Activated CD8-positive, alpha-beta memory T cell treated with anti-CD3 and anti-CD28 coated beads for 4 hours (primary cell): ENCODE measurements at regions not wholly inside any gene's neighbourhood (a gene's known extent, or its start where the extent isn't known, plus 50 kb on each side); places are given as distances from the start of the nearest gene placed in this dataset.

Experiments used
- DNase-seq, 2 donors: peaks; one replicate each; pipeline ENCODE4 v3.0.0-alpha.2; 2020; ENCODE audit warnings: low read depth in 2 of 2

- DNase-seq = no peak
Measured at GRCh38 chr14:50038398-50039119, 77.8 kb downstream of the VCPKMT start.

GRCh38 chr14:50039120-50039517 is 77.3 kb downstream of the VCPKMT start:
- no peak for DNase-seq

- no peak for DNase-seq
Measured at GRCh38 chr14:50039734-50040400, 76.5 kb downstream of the VCPKMT start.

- no peak for DNase-seq
Measured at GRCh38 chr14:50040401-50040775, 76.0 kb downstream of the VCPKMT start.

GRCh38 chr14:50040895-50041465 is 75.4 kb downstream of the VCPKMT start:
- DNase-seq = no peak

- no peak for DNase-seq
Measured at GRCh38 chr14:50041980-50042379, 74.4 kb downstream of the VCPKMT start.

- DNase-seq = no peak
Measured at GRCh38 chr14:50044042-50044651, 72.2 kb downstream of the VCPKMT start.

- peak; percentile 48 to 50 for DNase-seq
Measured at GRCh38 chr14:50045039-50045711, 71.2 kb downstream of the VCPKMT start.

- DNase-seq = no peak
Measured at GRCh38 chr14:50045837-50046236, 70.5 kb downstream of the VCPKMT start.

GRCh38 chr14:50047274-50047676 is 69.1 kb downstream of the VCPKMT start:
- no peak for DNase-seq

- DNase-seq = no peak
Measured at GRCh38 chr14:50049093-50049492, 67.3 kb downstream of the VCPKMT start.

GRCh38 chr14:50049703-50050570 is 66.4 kb downstream of the VCPKMT start:
- no peak for DNase-seq

GRCh38 chr14:50051106-50051505 is 65.3 kb downstream of the VCPKMT start:
- no peak for DNase-seq

GRCh38 chr14:50051706-50052105 is 64.7 kb downstream of the VCPKMT start:
- DNase-seq = no peak

- DNase-seq = no peak
Measured at GRCh38 chr14:50052517-50052916, 63.9 kb downstream of the VCPKMT start.

GRCh38 chr14:50053935-50054334 is 62.4 kb downstream of the VCPKMT start:
- DNase-seq = no peak

GRCh38 chr14:50055461-50056228 is 60.7 kb downstream of the VCPKMT start:
- DNase-seq = no peak

GRCh38 chr14:50056435-50056834 is 59.9 kb downstream of the VCPKMT start:
- no peak for DNase-seq

GRCh38 chr14:50057331-50057730 is 59.0 kb downstream of the VCPKMT start:
- DNase-seq = no peak

- no peak for DNase-seq
Measured at GRCh38 chr14:50058113-50058512, 58.3 kb downstream of the VCPKMT start.
